BE2C (cell line): ENCODE measurements at regions not wholly inside any gene's neighbourhood (a gene's known extent, or its start where the extent isn't known, plus 50 kb on each side); places are given as distances from the start of the nearest gene placed in this dataset.

Experiments used
- DNase-seq: peaks from one replicate; pipeline ENCODE4 v3.0.0-alpha.2; 2020
- H3K27me3 ChIP-seq: fragments of 250-450 bp; sonication (Bioruptor Pico); 2 replicates; pipeline ENCODE4 v1.5.1; 2020; ENCODE audit warnings: mild to moderate bottlenecking
- H3K36me3 ChIP-seq: fragments of 250-450 bp; sonication (Bioruptor Pico); 2 replicates; pipeline ENCODE4 v1.5.1; 2020; ENCODE audit warnings: mild to moderate bottlenecking
- H3K4me1 ChIP-seq: fragments of 250-450 bp; sonication (Bioruptor Pico); 2 replicates; pipeline ENCODE4 v1.5.1; 2020
- H3K4me3 ChIP-seq: 2 replicates; pipeline ENCODE4 v1.5.1; 2011; ENCODE audit warnings: low read depth, low read length
- H3K9me3 ChIP-seq: fragments of 250-450 bp; sonication (Bioruptor Pico); 2 replicates; pipeline ENCODE4 v1.5.1; 2020
- CTCF ChIP-seq: IDR thresholded peaks from 2 replicates; pipeline ENCODE4 v1.5.1; 2012; ENCODE audit warnings: mild to moderate bottlenecking, low read depth, low read length

- DNase-seq, result no peak
- no peak overlapping the region for H3K4me3 ChIP-seq
- H3K4me1 ChIP-seq, result no peaks in the 10 kb centered on the region
- TF ChIP-seq CTCF, result no peak
- H3K9me3 ChIP-seq, result no peaks in the 10 kb centered on the region
- H3K27me3 ChIP-seq, result peaks cover 29% of the 10 kb centered on the region
- no peaks in the 10 kb centered on the region for H3K36me3 ChIP-seq
Measured at GRCh38 chr7:128165927-128166420, 75.1 kb upstream of the LEP start.

DNA sequence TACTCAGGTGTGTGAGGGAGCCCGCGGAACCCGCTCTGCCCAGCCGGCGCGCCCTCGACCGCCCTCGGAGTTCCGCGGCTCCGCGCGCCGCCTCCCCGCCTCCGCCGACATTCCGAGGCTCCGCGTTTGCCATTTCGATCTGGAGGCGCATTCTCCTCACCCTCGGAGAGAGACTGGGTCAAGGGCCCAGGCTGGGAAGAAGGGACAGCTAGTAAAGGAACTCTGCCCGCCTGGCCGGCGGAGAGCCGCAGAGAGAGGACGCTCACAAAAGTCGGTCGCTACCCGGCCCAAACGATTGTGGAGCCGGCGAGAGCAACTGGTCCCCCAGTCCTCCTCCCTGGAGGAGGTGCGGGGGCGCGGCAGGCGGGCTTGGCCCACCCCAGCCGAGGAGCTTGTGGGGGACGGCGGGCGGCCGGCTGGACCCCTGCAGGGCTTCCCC, 74.5 kb upstream of the LEP start:
- no peaks in the 10 kb centered on the region for H3K36me3 ChIP-seq
- H3K9me3 ChIP-seq, result no peaks in the 10 kb centered on the region
- no peak for TF ChIP-seq CTCF
- no peak for DNase-seq
- peaks cover 29% of the 10 kb centered on the region for H3K27me3 ChIP-seq
- H3K4me1 ChIP-seq, result no peaks in the 10 kb centered on the region
- H3K4me3 ChIP-seq, result peak overlapping the region; percentile 73

GRCh38 chr7:128167042-128167701, 73.9 kb upstream of the LEP start:
- peak; percentile 57 for DNase-seq
- TF ChIP-seq CTCF, result no peak
- peaks cover 29% of the 10 kb centered on the region for H3K27me3 ChIP-seq

DNA sequence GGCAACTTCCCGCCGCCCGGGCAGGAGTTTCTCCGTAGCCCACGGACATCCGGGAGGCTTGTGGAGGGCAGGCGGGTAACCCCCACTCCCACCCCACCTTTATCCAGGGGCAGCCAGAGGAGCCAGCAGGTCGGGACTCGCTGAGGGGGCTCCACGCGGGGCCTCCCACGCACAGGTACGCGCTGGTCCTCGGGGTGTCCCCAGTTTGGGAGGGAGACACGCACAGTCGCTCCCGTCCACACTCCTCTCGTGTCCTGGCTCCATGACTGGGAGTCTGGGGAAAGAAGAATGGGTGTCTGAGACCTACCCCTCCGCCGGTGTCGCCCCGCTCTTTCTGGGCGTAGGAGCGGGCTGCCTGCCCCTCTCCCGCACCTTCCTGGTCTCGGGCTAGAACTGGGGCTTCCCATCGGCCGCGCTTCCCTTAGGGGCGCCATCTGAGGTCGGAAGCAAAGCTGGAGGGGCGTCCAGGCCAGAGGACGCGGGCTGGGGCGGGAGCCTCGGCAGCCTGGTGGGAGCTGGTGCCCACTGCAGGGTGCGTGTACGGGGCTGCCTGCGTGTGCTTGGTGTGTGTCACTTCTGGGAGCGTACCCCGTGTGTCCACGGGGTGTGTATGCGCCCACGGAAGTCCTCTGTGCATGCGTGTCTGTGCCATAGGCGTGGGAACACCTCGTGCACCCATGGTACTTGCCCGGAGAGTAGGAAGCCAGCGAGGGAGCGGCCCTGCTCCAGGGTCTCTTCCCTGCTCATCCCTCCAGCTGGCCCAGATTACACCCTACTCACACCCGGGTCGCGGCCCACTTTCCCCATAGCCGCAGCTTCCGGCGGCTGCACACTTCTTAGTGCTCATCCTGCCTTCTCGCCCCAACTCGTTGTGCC, 73.0 kb upstream of the LEP start:
- Histone ChIP-seq H3K27me3 (peaks cover 29% of the 10 kb centered on the region), H3K4me1 (no peaks in the 10 kb centered on the region), H3K9me3 (no peaks in the 10 kb centered on the region), H3K4me3 (peak overlapping the region; percentile 73), H3K36me3 (no peaks in the 10 kb centered on the region)
- DNase-seq, result no peak
- no peak for TF ChIP-seq CTCF

More at GRCh38 chr7:128167042-128167701, 73.9 kb upstream of the LEP start:
- H3K9me3 ChIP-seq, result no peaks in the 10 kb centered on the region
- no peaks in the 10 kb centered on the region for H3K4me1 ChIP-seq
- no peaks in the 10 kb centered on the region for H3K36me3 ChIP-seq
- peak overlapping the region; percentile 73 for H3K4me3 ChIP-seq

DNA sequence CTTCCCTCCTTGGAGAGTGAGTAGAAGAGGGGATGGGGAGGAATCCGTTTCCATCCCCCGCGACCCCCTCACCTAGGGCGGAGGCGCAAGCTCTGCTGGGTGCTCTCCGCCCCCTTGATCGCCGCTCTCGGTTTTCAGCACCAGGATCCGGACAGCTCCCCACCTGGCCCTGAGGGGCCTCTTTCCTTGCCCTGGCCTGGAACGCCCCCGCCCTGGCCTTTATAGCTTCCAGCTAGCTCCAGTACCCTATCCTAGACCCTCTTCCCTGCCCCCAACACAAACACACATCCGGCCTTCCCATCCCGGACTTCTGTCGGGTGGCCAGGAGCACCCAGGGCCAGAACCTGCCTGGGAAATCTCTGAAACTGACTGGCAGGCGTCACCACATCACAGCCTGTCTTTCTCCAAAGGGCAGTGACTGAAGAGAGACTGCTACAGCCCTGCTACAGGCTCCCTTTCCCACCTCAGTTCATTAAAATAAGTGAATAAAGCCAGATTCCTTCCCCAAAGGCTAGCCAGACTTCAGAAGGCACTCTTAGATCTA, 72.3 kb upstream of the LEP start:
- peaks cover 29% of the 10 kb centered on the region for H3K27me3 ChIP-seq
- no peak for TF ChIP-seq CTCF
- no peak for DNase-seq

More for the DNA sequence above, 72.3 kb upstream of the LEP start:
- Histone ChIP-seq H3K9me3 (no peaks in the 10 kb centered on the region), H3K36me3 (no peaks in the 10 kb centered on the region), H3K4me1 (no peaks in the 10 kb centered on the region), H3K4me3 (no peak overlapping the region)
